GM18508 (cell line): ENCODE measurements at regions not wholly inside any gene's neighbourhood (a gene's known extent, or its start where the extent isn't known, plus 50 kb on each side); places are given as distances from the start of the nearest gene placed in this dataset.

ENCODE experiments used
- ATAC-seq: cut with Tn5 transposase; IDR thresholded peaks from one replicate; pipeline ENCODE4 v1.9.1; 2021; ENCODE audit warnings: moderate number of reproducible peaks; ENCODE audit not compliant: insufficient read depth, unreplicated experiment

DNA sequence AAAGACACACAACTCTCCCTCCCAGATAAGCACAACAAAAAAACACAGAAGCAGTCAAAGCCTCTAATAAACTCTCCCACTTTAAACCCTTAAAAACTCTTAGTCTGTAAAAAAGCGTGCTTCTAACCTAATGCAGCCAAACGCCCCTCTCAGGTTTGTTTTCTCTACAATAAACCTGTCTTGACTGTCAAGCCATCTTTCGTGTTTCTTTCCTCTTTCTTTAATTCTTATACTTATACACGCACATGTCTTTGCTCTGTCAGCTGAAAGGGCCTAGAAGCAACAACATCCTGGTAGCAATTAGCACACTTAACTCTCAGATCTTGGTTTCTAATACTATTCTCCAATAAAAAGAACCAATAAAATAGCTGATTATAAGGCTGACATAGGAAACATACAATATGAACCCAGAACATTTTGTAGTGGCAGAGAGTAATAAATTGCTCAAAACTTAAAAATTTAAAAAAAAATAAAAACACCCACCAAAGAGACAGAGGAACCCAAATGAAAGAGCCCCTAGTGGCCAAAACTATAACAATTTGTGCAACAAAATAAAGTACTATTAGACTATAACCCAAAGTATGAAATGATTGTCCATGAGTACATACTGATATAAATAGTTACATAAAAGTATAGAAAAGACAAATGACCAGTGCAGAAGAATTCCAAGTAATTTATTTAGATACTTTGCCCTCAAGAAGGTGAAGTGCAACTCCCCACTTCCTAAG lies 440.4 kb upstream of the ADGRL3 start:
- no peak for ATAC-seq

DNA sequence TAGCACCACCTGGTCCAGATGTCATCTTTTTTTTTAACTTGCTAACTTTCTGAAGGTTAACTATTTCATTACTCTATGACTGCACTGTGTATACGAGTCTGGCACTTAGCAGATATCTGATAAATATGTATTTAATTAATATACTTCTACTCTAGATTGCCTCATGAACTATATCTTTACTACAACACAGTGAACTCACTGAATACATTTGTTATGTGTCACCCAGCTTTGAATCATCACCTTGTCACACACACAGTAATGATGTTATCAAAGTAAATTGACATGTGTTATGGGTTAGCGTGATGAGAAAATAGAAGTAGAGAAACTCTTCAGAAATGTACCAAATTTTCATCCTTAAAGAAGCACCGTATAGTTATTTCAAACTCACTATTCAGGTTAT lies 419.3 kb upstream of the ADGRL3 start:
- no peak for ATAC-seq

DNA sequence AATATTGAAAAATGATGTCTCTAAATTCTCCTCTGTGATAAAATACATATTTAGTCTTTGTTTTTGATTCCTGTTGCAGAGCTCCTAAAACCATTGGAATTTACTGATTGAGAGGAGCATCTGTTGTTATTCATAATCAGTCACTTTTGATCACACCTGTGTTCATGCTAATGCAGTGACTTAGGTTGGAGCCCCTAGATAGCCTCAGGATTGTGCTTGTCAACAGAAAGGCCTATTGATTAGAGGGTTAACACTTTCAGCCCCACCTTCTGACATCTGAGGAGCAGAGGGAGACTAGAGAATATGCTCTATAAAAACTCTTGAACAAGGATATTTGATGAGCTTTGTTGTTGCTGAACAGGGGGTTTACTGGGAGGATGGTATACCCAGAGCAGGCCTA lies 409.5 kb upstream of the ADGRL3 start:
- no peak for ATAC-seq

DNA sequence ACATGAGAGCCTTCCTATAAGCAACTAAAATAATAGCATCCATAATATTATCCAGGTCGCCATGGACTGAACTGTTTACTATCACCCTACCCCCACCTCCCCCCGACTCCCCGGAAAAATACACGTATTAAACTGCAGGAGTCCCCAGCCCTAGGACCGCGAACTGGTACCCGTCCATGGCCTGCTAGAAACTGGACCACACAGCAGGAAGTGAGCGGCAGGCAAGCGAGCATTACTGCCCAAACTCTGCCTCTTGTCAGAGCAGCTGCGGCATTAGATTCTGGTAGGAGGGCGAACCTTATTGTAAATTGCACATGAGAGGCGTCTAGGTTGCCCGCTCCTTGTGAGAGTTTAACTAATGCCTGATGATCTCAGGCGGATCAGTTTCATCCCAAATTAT lies 405.8 kb upstream of the ADGRL3 start:
- no peak for ATAC-seq

DNA sequence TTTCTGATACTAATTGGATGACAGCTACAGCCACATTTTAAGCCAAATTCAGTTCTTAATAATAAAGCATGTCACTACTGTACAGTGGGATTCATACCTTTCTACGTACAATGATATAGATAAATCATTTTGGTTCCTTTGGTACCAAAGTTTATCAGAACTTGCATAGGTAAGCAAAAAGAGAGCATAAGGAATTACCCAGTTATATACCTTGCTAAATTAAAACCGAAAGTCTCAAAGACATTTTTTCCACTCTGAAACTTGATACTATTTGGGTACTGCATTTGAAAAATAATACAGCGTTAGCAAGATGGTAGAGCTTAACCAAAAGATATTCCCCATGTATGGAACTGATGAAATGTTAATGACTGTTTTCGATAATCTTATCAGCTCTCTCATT lies 400.9 kb upstream of the ADGRL3 start:
- no peak for ATAC-seq

DNA sequence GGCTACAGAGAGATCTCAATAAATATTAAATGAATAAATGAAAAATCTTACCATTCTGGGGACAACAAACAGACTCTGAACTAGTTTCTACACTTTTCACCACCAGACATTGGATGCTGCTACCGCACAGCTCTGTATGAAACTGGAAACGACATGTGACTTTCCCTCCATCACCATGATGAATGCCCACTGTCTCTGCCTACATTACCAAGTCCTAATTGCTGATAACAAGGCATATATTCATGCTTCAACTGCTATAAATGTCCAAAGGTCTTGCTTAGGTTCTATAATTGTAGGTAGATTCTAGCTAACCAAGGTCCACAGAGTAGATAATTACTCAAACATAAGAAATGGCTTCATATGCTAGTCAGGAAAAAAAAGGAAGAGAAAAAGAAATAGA lies 399.4 kb upstream of the ADGRL3 start:
- ATAC-seq: no peak

DNA sequence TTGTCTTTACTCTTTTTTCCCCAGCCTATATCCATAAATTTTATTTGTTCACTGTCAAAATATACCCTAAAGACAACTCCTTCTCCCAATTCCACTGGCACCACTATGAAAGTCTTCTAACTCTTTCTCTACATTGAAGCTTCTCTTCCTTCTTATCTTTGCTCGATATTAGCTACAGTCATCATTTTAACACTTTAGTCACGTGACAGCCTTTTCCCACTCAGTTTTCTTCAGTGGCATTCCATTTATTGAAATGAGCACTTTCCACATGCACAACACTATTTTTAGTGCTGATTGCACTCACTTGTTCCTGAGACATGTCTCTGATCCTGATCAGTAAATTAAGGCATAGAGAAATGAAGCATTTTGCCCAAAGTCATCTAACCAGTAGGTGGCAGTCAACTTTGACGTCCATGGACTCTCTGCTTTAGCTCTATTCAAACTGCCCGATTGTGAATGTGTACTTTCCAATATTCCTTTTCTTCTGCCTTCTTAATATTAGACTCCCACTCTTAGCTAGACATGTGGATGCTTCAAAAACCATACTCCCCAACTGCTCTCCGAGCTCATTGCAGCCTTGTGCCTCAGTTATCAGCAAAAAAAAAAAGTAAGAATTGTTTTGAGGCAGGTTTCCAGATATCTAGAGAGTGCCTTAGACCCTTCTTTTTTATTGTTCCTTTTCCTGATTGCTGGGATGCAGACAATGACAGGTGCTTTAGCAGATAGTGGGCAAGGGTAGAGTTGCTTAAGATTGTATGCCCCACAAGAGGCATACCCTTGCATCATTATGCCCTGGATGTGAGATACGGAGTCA lies 394.4 kb upstream of the ADGRL3 start:
- no peak for ATAC-seq

DNA sequence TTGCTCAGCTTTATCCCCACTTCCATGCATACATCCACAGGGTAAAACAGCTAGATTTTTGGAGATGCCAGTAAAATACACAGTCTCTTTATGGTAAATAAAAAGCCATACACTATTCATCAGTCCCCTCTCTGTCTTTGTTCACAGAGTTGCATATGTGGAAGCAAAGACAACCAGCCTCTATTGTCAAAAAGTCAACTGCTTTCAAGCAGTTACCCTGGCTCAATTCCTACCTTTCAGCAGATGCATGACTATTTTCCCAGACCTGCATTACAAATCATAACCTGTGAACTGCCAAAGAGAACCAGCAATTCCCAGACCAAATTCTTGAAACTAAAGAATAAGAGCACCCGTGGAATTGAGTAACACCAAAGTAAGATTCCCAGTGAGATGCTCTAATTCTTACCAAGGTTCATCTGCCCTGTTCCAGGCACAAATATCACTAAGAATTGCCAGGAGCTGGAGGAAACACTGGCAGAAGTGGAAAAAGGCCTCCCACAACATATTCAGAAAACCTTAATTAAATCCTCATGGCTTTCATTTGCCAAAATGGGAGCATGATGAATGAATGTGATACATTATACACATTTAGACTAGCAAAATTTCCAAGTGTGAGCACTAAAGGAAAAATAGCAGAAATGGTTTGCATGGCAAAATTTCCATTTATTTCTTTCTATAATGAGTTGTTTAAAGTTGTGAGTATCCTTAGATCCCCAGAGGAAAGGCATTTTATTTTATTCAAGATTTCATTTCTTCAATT lies 391.2 kb upstream of the ADGRL3 start:
- ATAC-seq: no peak

DNA sequence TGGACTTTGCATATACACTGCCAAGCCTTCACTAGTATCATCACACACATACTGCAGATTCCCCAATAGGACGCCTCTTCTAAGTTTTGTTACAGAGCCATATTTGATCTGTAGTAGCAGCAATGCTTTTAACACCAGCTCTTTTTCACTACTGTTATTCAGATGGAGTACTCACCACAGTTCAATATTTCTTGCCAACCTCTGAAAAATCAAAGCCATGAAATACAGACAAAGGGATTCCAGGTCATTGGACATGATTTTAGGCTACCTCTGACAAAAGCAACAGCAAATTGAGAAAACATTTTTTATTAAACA lies 390.7 kb upstream of the ADGRL3 start:
- ATAC-seq: no peak

DNA sequence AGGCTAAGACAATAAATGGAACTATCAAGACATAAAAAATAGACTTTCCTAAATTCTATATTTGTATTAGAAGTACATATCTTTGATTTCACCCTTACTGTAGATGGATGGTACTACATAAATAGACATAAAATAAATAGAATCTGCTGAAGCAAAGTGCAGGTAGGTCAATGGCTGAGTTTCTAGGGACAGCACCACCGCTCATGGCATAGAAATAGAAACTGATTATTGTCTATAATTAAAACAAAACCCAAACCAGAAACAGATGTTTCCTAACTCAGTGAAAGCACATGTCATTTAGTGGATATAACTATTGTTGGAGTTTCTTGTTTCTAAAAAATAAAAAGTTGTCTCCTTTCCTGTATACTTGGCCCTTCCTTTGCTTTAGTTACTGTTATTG lies 387.3 kb upstream of the ADGRL3 start:
- no peak for ATAC-seq

DNA sequence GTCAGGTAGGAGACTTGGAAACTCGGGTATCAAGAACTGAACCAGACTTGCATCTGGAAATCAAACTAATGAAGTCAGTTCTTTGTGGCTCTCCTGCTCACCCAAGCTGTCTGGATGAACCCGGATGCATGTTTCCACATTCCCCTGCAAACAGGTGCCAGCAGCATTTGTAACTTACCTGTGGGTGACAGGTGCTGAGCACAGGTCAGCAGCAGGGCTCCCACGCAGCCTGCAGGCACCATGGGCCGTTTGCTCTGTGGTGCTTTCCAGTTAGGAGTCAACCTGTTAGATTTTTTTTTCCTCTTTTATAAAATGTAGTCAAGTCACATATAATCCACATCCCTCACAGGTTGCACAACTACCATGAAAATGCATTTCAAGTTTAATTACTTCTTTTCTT lies 385.6 kb upstream of the ADGRL3 start:
- no peak for ATAC-seq

DNA sequence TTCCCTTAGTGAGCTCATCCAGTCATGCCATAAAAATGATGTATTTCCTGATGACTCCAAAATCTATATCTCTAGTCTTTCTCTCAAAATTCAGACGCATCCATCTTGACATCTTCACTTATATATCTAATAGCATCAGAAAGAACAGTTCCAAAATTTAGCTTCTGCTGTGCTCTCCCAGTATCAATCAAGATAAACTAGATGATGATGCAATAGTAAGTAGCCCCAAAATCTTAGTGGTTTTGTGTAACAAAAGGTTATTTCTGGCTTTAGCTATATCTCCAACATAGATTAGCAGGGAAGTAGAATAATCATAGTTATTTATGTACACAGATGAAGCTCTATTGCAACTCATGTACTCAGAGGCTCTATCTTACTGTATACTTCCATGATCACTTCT lies 382.5 kb upstream of the ADGRL3 start:
- no peak for ATAC-seq

DNA sequence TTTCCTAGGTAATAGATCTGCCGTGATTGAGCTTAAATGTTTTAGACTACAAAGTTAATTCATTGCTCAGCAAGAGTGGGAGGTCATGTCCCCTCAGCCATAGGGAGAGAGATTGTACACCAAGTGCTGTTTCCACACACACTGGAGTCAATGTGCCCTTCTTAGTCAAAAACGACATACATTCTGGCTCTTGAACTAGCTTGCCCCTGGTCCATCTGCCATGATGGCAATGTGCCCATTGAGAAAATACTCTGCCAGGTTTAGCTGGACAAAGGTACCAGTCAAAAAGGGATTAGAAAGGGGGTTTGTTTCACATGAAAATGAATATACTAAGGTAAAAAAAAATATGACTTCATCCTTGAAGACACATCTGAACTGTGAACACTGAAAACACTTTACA lies 377.1 kb upstream of the ADGRL3 start:
- no peak for ATAC-seq

DNA sequence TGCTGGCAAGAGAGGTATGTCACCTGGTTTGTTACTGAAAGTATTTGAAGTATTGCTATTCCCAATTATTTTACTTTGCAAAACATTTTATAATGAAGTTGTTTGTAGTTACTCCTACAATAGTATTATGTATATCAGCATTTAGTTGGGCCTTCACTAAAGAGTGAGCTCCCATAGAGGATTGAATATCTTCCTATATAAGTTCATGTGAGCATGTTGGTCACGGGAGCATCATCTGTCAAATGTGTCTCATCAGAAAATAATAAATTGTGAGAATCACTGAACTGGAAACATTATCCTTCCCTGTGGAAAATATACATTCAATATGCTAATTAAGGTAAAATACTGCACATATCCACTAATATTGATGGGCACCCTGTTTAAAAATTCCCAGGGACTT lies 360.1 kb upstream of the ADGRL3 start:
- no peak for ATAC-seq

DNA sequence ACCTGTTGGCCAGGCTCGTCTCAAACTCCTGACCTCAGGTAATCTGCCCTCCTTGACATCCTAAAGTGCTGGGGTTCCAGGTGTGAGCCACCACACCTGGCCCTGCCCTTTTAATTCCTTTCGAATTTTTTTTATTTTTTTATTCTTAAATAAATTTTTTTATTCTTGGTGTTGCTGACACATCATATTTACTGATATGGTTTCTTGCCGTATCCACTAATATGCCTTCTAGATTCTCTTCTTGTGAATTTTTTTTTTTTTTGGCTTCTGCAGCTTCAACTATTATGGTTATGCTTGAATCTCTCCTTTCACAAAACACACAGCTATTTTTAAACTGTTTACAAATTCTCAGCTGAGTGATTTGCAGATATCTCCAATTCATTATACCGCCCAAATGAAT lies 353.4 kb upstream of the ADGRL3 start:
- no peak for ATAC-seq

DNA sequence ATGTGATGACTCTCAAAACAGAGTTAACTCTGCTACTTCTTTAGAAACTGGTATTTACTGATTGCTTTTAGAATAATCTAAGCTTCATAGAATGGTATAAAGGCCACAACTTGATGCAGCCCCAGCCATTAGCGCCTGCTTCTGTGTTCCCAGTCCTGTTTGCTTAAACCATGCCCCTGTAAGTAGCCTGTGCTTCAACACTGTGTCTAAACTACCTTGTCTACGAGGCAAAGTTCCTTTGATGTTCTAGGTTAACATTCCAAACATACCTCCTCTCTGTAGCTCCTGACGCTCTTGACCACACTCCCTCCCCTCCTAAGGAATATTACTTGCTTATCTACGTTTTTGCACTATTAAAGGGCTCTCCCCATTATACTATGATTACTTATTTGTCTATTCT lies 352.5 kb upstream of the ADGRL3 start:
- no peak for ATAC-seq

DNA sequence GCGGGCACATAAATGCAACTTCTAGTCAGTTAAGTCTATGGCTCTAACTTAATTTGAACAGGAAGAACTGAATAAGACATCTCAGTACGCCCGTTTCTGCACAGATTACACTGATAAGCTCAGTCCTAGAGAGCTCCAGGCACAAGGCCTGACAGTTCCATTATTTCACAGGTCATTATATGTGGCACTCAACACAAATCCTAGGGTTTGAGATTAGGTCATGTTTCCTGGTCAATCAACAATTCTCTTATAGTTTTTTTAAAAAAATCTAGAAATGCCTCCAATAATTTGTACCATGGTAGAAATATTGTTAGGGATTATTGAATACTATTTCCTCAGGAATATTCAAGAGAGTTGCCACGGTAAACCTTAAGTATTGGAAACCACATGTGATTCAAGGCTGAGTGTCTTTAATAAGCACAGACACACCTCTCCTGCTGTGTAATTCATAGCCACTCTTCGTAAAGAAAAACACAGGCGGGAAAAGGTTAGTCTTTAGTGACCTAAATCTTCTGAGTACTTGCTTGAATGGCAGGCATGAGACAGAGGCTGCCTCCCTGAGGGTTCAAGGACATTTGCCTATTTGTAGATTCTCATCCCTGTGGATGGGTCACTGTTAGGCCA lies 342.9 kb upstream of the ADGRL3 start:
- no peak for ATAC-seq

DNA sequence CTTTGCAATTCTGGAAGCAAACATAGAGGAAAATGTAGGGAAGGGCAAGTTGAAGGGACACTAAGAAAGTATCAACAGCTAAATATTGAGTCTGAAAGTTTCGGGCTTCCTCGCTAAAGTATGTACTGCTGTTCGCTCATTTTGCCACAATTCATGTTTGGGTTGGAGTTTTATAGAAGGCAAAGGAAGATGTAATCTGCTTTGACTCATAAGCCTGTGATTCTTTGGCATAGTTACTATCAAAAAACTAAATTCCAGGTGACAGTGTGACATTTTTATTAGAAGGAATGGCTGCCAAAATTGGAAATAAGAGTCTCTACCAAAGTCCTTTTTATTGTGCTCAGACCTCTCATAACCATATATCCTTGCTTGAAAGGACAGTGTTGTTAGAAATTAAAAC lies 336.7 kb upstream of the ADGRL3 start:
- no peak for ATAC-seq

DNA sequence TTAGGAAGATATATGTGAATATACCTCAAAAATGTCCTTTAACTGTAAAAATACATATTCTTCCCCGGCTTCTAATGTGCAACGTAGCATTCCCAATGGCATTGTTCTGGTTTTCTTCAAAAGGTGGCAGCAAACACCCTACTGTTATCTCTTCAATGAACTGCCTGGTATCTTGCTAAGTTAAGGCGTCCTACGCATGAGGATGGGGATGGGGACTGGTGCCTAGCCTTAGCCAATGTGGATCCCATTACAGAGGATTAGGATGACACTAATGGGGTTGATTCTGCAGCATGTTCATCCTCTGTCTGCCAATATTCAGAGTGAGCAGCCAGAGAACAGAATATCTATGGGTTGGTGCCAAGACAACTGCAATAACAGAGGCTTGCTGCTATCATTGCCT lies 334.9 kb upstream of the ADGRL3 start:
- ATAC-seq: no peak

DNA sequence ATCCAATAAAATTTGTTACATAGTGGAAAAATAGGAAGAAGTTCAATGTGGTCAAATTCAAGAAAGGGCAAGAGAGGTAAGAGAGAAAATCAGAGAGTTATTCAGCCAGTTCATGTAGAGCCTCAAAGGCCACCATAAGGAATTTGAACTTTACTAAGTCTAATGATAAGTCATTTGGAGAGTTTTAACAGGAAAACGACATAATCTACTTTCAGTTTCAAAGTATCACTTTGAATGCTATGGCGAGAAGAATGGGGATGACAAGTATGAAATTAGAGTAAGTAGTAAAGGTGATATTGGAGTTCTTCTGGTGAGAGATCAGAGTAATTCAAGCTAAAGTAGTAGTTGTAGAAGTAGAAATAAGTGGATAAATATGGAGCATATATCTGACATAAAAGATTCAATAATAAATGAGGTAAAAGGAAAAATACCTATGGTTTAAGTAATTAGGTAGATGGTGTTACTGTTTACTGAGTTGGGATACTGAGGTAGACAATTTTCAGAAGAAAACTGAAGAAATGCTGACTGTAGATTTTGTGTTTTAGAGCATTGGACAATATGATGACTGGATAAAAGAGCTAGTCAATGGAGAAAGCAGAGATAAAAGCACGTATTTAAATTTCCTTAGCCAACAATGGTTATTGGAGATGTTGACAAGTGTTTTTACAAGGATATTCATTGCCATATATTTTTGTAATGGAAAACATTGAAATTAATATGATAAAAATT lies 331.7 kb upstream of the ADGRL3 start:
- ATAC-seq: no peak
